ENCODE measurements at regions not wholly inside any gene's neighbourhood (a gene's known extent, or its start where the extent isn't known, plus 50 kb on each side); places are given as distances from the start of the nearest gene placed in this dataset.

GRCh38 chr14:98925354-98926040 lies 346.5 kb downstream of the BCL11B start:
- Histone ChIP-seq H3K4me1 (ENCODE audit: control insufficient read depth in 1 of 2, extremely low read depth in 1 of 2, insufficient read depth in 2 of 2, low read length in 2 of 2) (peaks cover 23 to 32% of the 10 kb centered on the region in 2 experiments), H3K27me3 (replicated peaks in 1 of 2; ENCODE audit: control insufficient read depth in 2 of 2, extremely low read depth in 1 of 2, insufficient read depth in 2 of 2, low read length in 1 of 2) (no peaks in the 10 kb centered on the region), H3K36me3 (ENCODE audit: control insufficient read depth in 2 of 2, extremely low read depth in 1 of 2, insufficient read depth in 1 of 2, low read length in 1 of 2) (peaks cover 0 to 5% of the 10 kb centered on the region in 2 donors), H3K9me3 (peaks cover 3% of the 10 kb centered on the region), H3K27ac (ENCODE audit: low read length) (peak overlapping the region; percentile 18), H3K4me3 (ENCODE audit: control insufficient read depth in 1 of 2, extremely low read depth in 1 of 2, low read length in 1 of 2) (peak overlapping the region in 1 of 2 donors; percentile 32)
- 80% methylated on average over 2 of the region's 7 CpGs for WGBS (ENCODE audit: insufficient coverage)
- Mint-ChIP-seq H3K9me3 (peaks cover 5 to 9% (median 8%) of the 10 kb centered on the region in 3 donors), H3K36me3 (peaks cover 5% of the 10 kb centered on the region), H3K4me3 (peak overlapping the region; percentile 42 to 77 (median 59)), H3K27ac (peak overlapping the region; percentile 91 to 95), H3K27me3 (peaks cover 0 to 2% of the 10 kb centered on the region in 2 donors), H3K4me1 (peaks cover 48 to 56% (median 55%) of the 10 kb centered on the region in 3 donors)
- ChIA-PET POLR2A (interaction anchor here in 1 of 2 donors (0.6 kb wide), 1 partner anchor 32 kb away, joined by 3 read pairs; no protein-coding TSS in a partner anchor), CTCF (interaction anchor here in 1 of 2 donors (0.6 kb wide), 1 partner anchor 263 kb away, joined by 3 read pairs; no protein-coding TSS in a partner anchor)
- peak in 1 of 4 experiments; percentile 11 for ATAC-seq (replicated peaks in 1 of 4)
- no peak for DNase-seq

GRCh38 chr14:98926146-98926545 lies 345.9 kb downstream of the BCL11B start:
- peak overlapping the region; percentile 18 for H3K27ac ChIP-seq (ENCODE audit: low read length)
- Mint-ChIP-seq H3K27me3 (no peaks in the 10 kb centered on the region), H3K9me3 (peaks cover 5 to 9% (median 8%) of the 10 kb centered on the region in 3 donors), H3K27ac (peak overlapping the region; percentile 91 to 95), H3K4me1 (peaks cover 54 to 62% (median 61%) of the 10 kb centered on the region in 3 donors), H3K36me3 (peaks cover 5% of the 10 kb centered on the region), H3K4me3 (peak overlapping the region; percentile 42 to 77 (median 59))
- ChIA-PET CTCF (no interaction called here), POLR2A (interaction anchor here in 1 of 2 donors (0.6 kb wide), 1 partner anchor 32 kb away, joined by 3 read pairs; no protein-coding TSS in a partner anchor)
- peak; percentile 93 to 96 (median 94) for ATAC-seq (replicated peaks in 1 of 4)
- WGBS (ENCODE audit: insufficient coverage) = 57% methylated on average over 8 of the region's 11 CpGs
- H3K9me3 ChIP-seq = peaks cover 3% of the 10 kb centered on the region
- peak overlapping the region in 1 of 2 donors; percentile 35 for H3K4me3 ChIP-seq (ENCODE audit: control insufficient read depth in 1 of 2, extremely low read depth in 1 of 2, low read length in 1 of 2)
- no peaks in the 10 kb centered on the region for H3K27me3 ChIP-seq (replicated peaks in 1 of 2; ENCODE audit: control insufficient read depth in 2 of 2, extremely low read depth in 1 of 2, insufficient read depth in 2 of 2, low read length in 1 of 2)
- DNase-seq = peak; percentile 15 to 71 (median 51)
- peaks cover 0 to 5% of the 10 kb centered on the region in 2 donors for H3K36me3 ChIP-seq (ENCODE audit: control insufficient read depth in 2 of 2, extremely low read depth in 1 of 2, insufficient read depth in 1 of 2, low read length in 1 of 2)
- H3K4me1 ChIP-seq (ENCODE audit: control insufficient read depth in 1 of 2, extremely low read depth in 1 of 2, insufficient read depth in 2 of 2, low read length in 2 of 2) = peaks cover 29 to 38% of the 10 kb centered on the region in 2 experiments

DNA sequence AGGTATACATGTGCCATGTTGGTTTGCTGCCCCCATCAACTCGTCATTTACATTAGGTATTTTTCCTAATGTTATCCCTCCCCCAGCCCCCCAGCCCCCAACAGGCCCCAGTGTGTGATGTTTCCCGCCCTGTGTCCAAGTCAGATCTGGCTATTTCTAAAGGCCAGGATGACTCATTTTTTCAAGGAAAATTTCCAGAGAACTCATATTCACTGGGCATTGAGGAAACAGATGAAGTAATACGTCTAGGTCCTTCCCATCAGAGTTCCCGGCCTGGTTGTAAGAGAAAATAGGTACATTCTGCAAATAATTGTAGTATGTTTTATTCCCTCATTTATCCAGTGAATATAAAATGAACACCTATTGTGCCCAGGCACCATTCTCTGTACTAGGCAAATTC lies 345.2 kb downstream of the BCL11B start:
- peak overlapping the region; percentile 91 to 95 for H3K27ac Mint-ChIP-seq
- Histone ChIP-seq H3K27ac (ENCODE audit: low read length) (no peak overlapping the region), H3K4me1 (ENCODE audit: control insufficient read depth in 1 of 2, extremely low read depth in 1 of 2, insufficient read depth in 2 of 2, low read length in 2 of 2) (peaks cover 36 to 45% of the 10 kb centered on the region in 2 experiments), H3K9me3 (peaks cover 3% of the 10 kb centered on the region), H3K36me3 (ENCODE audit: control insufficient read depth in 2 of 2, extremely low read depth in 1 of 2, insufficient read depth in 1 of 2, low read length in 1 of 2) (peaks cover 0 to 5% of the 10 kb centered on the region in 2 donors), H3K27me3 (replicated peaks in 1 of 2; ENCODE audit: control insufficient read depth in 2 of 2, extremely low read depth in 1 of 2, insufficient read depth in 2 of 2, low read length in 1 of 2) (no peaks in the 10 kb centered on the region), H3K4me3 (ENCODE audit: control insufficient read depth in 1 of 2, extremely low read depth in 1 of 2, low read length in 1 of 2) (no peak overlapping the region)
- ChIA-PET CTCF (no interaction called here), POLR2A (no interaction called here)
- peaks cover 61 to 69% (median 68%) of the 10 kb centered on the region in 3 donors for H3K4me1 Mint-ChIP-seq
- H3K4me3 Mint-ChIP-seq = no peak overlapping the region
- DNase-seq (no peak), ATAC-seq (replicated peaks in 1 of 4) (no peak)
- H3K9me3 Mint-ChIP-seq = peaks cover 4 to 8% (median 6%) of the 10 kb centered on the region in 3 donors
- WGBS (ENCODE audit: insufficient coverage) = no CpG with 5 or more reads among the region's 4 CpGs
- peaks cover 4% of the 10 kb centered on the region for H3K36me3 Mint-ChIP-seq
- H3K27me3 Mint-ChIP-seq = no peaks in the 10 kb centered on the region

GRCh38 chr14:98927986-98928385 lies 344.0 kb downstream of the BCL11B start:
- ChIA-PET POLR2A (no interaction called here), CTCF (no interaction called here)
- peaks cover 46 to 56% of the 10 kb centered on the region in 2 experiments for H3K4me1 ChIP-seq (ENCODE audit: control insufficient read depth in 1 of 2, extremely low read depth in 1 of 2, insufficient read depth in 2 of 2, low read length in 2 of 2)
- Mint-ChIP-seq H3K27me3 (no peaks in the 10 kb centered on the region), H3K4me1 (peaks cover 73 to 81% (median 79%) of the 10 kb centered on the region in 3 donors), H3K36me3 (no peaks in the 10 kb centered on the region), H3K9me3 (no peaks in the 10 kb centered on the region), H3K27ac (peak overlapping the region; percentile 59 to 83), H3K4me3 (peak overlapping the region in 1 of 3 donors; percentile 13)
- H3K36me3 ChIP-seq (ENCODE audit: control insufficient read depth in 2 of 2, extremely low read depth in 1 of 2, insufficient read depth in 1 of 2, low read length in 1 of 2) = peaks cover 0 to 5% of the 10 kb centered on the region in 2 donors
- DNase-seq = peak in 1 of 35 experiments; percentile 21
- ATAC-seq (replicated peaks in 1 of 4) = no peak
- no peak overlapping the region for H3K27ac ChIP-seq (ENCODE audit: low read length)
- no peak overlapping the region for H3K4me3 ChIP-seq (ENCODE audit: control insufficient read depth in 1 of 2, extremely low read depth in 1 of 2, low read length in 1 of 2)
- H3K27me3 ChIP-seq (replicated peaks in 1 of 2; ENCODE audit: control insufficient read depth in 2 of 2, extremely low read depth in 1 of 2, insufficient read depth in 2 of 2, low read length in 1 of 2) = no peaks in the 10 kb centered on the region
- H3K9me3 ChIP-seq = no peaks in the 10 kb centered on the region
- WGBS (ENCODE audit: insufficient coverage) = 85% methylated on average over 5 of the region's 9 CpGs

DNA sequence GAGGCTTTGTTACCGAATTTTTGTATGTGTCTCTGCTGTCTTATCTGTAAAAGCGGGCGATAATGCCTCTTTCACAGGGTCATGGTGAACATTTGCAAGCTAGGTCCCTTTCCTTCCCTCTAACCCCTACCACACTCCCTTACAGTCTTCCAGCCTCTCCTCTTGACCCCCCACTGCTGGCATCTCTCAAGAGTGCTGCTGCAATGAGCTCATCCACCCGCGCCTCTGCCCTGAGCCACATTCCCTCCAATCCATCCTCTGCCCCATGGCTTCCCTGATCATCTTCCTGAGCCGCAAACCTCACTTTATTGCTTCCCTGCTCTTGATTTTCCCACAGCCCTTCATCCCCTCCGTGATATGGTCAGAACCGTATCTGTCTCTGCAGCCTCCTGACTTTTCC lies 343.6 kb downstream of the BCL11B start:
- POLR2A ChIA-PET = no interaction called here
- ATAC-seq (replicated peaks in 1 of 4) (no peak), DNase-seq (no peak)
- Mint-ChIP-seq H3K27ac (peak overlapping the region; percentile 12 to 57), H3K9me3 (no peaks in the 10 kb centered on the region), H3K27me3 (no peaks in the 10 kb centered on the region), H3K4me1 (peaks cover 77 to 85% (median 84%) of the 10 kb centered on the region in 3 donors), H3K36me3 (no peaks in the 10 kb centered on the region), H3K4me3 (peak overlapping the region in 1 of 3 donors; percentile 8)
- H3K27ac ChIP-seq (ENCODE audit: low read length) = no peak overlapping the region
- H3K4me1 ChIP-seq (ENCODE audit: control insufficient read depth in 1 of 2, extremely low read depth in 1 of 2, insufficient read depth in 2 of 2, low read length in 2 of 2) = peaks cover 51 to 61% of the 10 kb centered on the region in 2 experiments
- no peak overlapping the region for H3K4me3 ChIP-seq (ENCODE audit: control insufficient read depth in 1 of 2, extremely low read depth in 1 of 2, low read length in 1 of 2)
- WGBS (ENCODE audit: insufficient coverage) = 94% methylated on average over 7 of the region's 8 CpGs
- H3K36me3 ChIP-seq (ENCODE audit: control insufficient read depth in 2 of 2, extremely low read depth in 1 of 2, insufficient read depth in 1 of 2, low read length in 1 of 2) = peaks cover 0 to 5% of the 10 kb centered on the region in 2 donors
- H3K27me3 ChIP-seq (replicated peaks in 1 of 2; ENCODE audit: control insufficient read depth in 2 of 2, extremely low read depth in 1 of 2, insufficient read depth in 2 of 2, low read length in 1 of 2) = no peaks in the 10 kb centered on the region
- no peaks in the 10 kb centered on the region for H3K9me3 ChIP-seq
- CTCF ChIA-PET = no interaction called here

GRCh38 chr14:98931126-98931525 lies 340.9 kb downstream of the BCL11B start:
- H3K4me3 Mint-ChIP-seq = peak overlapping the region in 1 of 3 donors; percentile 79
- H3K27ac Mint-ChIP-seq = peak overlapping the region; percentile 96 to 98
- peaks cover 0 to 5% of the 10 kb centered on the region in 2 donors for H3K36me3 ChIP-seq (ENCODE audit: control insufficient read depth in 2 of 2, extremely low read depth in 1 of 2, insufficient read depth in 1 of 2, low read length in 1 of 2)
- H3K27ac ChIP-seq (ENCODE audit: low read length) = peak overlapping the region; percentile 43
- no peaks in the 10 kb centered on the region for H3K9me3 ChIP-seq
- H3K4me1 ChIP-seq (ENCODE audit: control insufficient read depth in 1 of 2, extremely low read depth in 1 of 2, insufficient read depth in 2 of 2, low read length in 2 of 2) = peaks cover 46 to 75% of the 10 kb centered on the region in 2 experiments
- no peaks in the 10 kb centered on the region for H3K9me3 Mint-ChIP-seq
- no peak overlapping the region for H3K4me3 ChIP-seq (ENCODE audit: control insufficient read depth in 1 of 2, extremely low read depth in 1 of 2, low read length in 1 of 2)
- no peak for DNase-seq
- no peaks in the 10 kb centered on the region for H3K27me3 Mint-ChIP-seq
- POLR2A ChIA-PET = no interaction called here
- no peaks in the 10 kb centered on the region for H3K27me3 ChIP-seq (replicated peaks in 1 of 2; ENCODE audit: control insufficient read depth in 2 of 2, extremely low read depth in 1 of 2, insufficient read depth in 2 of 2, low read length in 1 of 2)
- peaks cover 85 to 100% (median 97%) of the 10 kb centered on the region in 3 donors for H3K4me1 Mint-ChIP-seq
- H3K36me3 Mint-ChIP-seq = no peaks in the 10 kb centered on the region
- CTCF ChIA-PET = interaction anchor here in 1 of 2 donors (0.5 kb wide), 1 partner anchor 973 kb away, joined by 6 read pairs; no protein-coding TSS in a partner anchor
- no peak for ATAC-seq (replicated peaks in 1 of 4)
